ENCODE measurements at regions not wholly inside any gene's neighbourhood (a gene's known extent, or its start where the extent isn't known, plus 50 kb on each side); places are given as distances from the start of the nearest gene placed in this dataset.
A peak's percentile ranks its signal among the peaks of the same experiment; 100 is the strongest.
"Not testable (repeated sequence)": the region's sequence is repeated elsewhere in the genome, so short reads cannot be mapped to it uniquely, and the experiment has no call there.

GRCh38 chr11:71101046-71101445 lies 151.3 kb downstream of the SHANK2 start:
- no peak overlapping the region for H3K4me3 Mint-ChIP-seq
- no peaks in the 10 kb centered on the region for H3K9me3 Mint-ChIP-seq
- H3K27me3 Mint-ChIP-seq = peaks cover 11 to 14% of the 10 kb centered on the region in 2 donors
- DNase-seq = no peak
- H3K27ac Mint-ChIP-seq = no peak overlapping the region
- H3K36me3 Mint-ChIP-seq = no peaks in the 10 kb centered on the region
- H3K4me1 Mint-ChIP-seq = no peaks in the 10 kb centered on the region
- no peak for ATAC-seq (replicated peaks)

DNA sequence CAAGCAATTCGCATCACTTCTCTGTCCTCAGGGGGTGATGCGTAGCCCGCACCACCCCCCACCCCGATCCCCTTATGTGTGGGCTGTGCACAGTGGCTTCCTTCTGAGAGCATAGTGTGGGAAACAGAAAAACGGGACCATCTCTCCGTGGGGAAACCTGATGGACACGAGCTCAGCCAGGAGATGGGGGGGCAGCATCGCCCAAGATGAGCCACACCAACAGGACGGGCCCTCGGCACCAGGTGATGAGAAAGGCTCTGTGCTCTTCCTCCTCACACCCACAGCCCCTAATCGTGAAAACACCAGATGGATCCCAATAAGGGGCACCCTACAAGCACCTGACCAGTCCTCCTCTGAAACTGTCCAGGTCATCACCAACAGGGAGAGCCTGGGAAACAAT lies 153.6 kb downstream of the SHANK2 start:
- Mint-ChIP-seq H3K36me3 (no peaks in the 10 kb centered on the region), H3K4me1 (no peaks in the 10 kb centered on the region)

GRCh38 chr11:71097506-71098240 lies 154.7 kb downstream of the SHANK2 start:
- Mint-ChIP-seq H3K4me1 (no peaks in the 10 kb centered on the region), H3K36me3 (no peaks in the 10 kb centered on the region), H3K27ac (no peak overlapping the region), H3K9me3 (no peaks in the 10 kb centered on the region), H3K27me3 (peaks cover 12 to 24% of the 10 kb centered on the region in 2 donors), H3K4me3 (no peak overlapping the region)
- ATAC-seq (replicated peaks) (no peak), DNase-seq (no peak)

More for the DNA sequence above, 153.6 kb downstream of the SHANK2 start:
- H3K4me3 Mint-ChIP-seq = no peak overlapping the region
- H3K27me3 Mint-ChIP-seq = peaks cover 10 to 18% of the 10 kb centered on the region in 2 donors
- no peak overlapping the region for H3K27ac Mint-ChIP-seq
- DNase-seq (no peak), ATAC-seq (replicated peaks) (no peak)
- no peaks in the 10 kb centered on the region for H3K9me3 Mint-ChIP-seq

DNA sequence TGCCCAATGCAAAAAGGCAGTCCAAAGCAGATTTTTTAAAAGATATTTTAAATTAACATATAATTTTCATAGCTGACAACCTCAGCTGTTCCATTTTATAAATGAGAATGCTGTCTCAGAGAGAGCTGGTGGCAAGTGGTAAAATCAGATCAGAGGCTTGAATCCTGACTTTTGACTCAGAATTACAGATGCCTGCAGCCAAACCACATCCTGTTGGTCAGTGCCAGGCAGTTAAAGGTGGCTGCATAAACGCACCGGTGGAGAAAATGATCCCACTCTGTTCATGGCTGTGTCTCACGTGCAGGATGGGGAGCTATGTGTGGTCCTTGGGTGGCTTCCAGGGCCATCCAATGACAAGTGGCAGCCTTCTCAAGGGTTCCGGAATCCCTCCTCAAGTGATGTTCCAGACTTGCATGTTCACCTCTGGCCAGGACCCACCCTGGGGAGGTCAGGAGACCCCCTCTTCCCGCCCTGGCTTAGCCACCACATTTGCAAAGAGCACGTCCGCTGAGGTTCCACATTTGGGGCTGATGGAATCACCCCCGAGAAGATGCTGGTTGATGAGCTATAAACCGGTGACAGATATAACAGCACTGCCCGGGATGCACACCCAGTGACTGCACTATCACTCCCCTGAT lies 155.5 kb downstream of the SHANK2 start:
- Mint-ChIP-seq H3K27me3 (peaks cover 17 to 29% of the 10 kb centered on the region in 2 donors), H3K27ac (no peak overlapping the region), H3K36me3 (no peaks in the 10 kb centered on the region), H3K4me3 (no peak overlapping the region), H3K4me1 (no peaks in the 10 kb centered on the region), H3K9me3 (no peaks in the 10 kb centered on the region)
- ATAC-seq (replicated peaks) (no peak), DNase-seq (no peak)

GRCh38 chr11:71095294-71095850 lies 157.0 kb downstream of the SHANK2 start:
- Mint-ChIP-seq H3K36me3 (no peaks in the 10 kb centered on the region), H3K9me3 (no peaks in the 10 kb centered on the region), H3K27ac (no peak overlapping the region), H3K4me3 (no peak overlapping the region), H3K4me1 (no peaks in the 10 kb centered on the region), H3K27me3 (peaks cover 16 to 30% of the 10 kb centered on the region in 2 donors)
- ATAC-seq (replicated peaks) = no peak
- DNase-seq = no peak

DNA sequence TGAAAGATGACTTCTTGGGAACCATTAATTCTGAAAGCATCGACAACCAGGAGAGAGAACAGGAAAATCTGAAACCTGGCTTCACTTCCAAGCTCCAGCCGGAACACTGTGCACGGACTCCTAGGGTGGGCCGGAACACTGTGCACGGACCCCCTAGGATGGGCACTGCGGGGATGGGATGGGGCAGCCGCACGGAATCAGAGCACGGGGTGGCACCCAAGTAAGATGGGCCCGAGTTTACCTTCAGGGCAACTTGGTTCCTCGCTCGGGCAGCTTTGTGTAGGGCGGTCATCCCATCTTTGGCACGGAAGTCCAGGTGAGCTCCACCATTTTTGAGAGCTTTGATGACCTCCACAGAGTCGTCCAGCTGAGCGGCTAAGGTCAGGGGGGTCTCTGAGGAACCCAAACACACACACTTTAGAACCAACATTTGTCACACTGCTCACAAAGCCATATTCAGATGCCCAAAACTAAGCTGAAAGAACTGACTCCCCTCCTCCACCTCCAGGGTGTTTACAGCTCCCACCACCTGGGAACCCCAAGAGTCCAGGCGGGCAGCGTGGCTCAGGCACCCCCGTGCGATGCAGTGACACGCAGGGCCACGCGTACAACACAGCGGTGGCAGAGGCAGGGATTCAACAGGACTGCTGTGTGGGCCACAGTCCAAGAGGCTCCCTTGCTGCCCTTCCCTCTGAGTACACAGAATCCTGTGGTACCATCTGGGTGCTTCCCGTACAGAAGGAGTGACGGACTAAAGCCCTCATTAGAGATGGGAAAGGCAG lies 157.9 kb downstream of the SHANK2 start:
- H3K27me3 Mint-ChIP-seq = peaks cover 14 to 32% of the 10 kb centered on the region in 2 donors
- DNase-seq (no peak), ATAC-seq (replicated peaks) (no peak)
- no peaks in the 10 kb centered on the region for H3K9me3 Mint-ChIP-seq
- H3K27ac Mint-ChIP-seq = no peak overlapping the region
- no peak overlapping the region for H3K4me3 Mint-ChIP-seq
- H3K4me1 Mint-ChIP-seq = peaks cover 0 to 3% of the 10 kb centered on the region in 2 donors
- no peaks in the 10 kb centered on the region for H3K36me3 Mint-ChIP-seq

GRCh38 chr11:71093783-71094182 lies 158.6 kb downstream of the SHANK2 start:
- peaks cover 16 to 39% of the 10 kb centered on the region in 2 donors for H3K27me3 Mint-ChIP-seq

GRCh38 chr11:71091506-71092265 lies 160.7 kb downstream of the SHANK2 start:
- Mint-ChIP-seq H3K4me3 (no peak overlapping the region), H3K4me1 (peaks cover 0 to 10% of the 10 kb centered on the region in 2 donors), H3K9me3 (no peaks in the 10 kb centered on the region), H3K36me3 (no peaks in the 10 kb centered on the region), H3K27me3 (peaks cover 16 to 39% of the 10 kb centered on the region in 2 donors), H3K27ac (no peak overlapping the region)
- DNase-seq (no peak), ATAC-seq (replicated peaks) (no peak)

More at GRCh38 chr11:71093783-71094182, 158.6 kb downstream of the SHANK2 start:
- Mint-ChIP-seq H3K9me3 (no peaks in the 10 kb centered on the region), H3K4me3 (no peak overlapping the region), H3K27ac (no peak overlapping the region), H3K4me1 (peaks cover 0 to 8% of the 10 kb centered on the region in 2 donors), H3K36me3 (no peaks in the 10 kb centered on the region)
- ATAC-seq (replicated peaks) (no peak), DNase-seq (no peak)

DNA sequence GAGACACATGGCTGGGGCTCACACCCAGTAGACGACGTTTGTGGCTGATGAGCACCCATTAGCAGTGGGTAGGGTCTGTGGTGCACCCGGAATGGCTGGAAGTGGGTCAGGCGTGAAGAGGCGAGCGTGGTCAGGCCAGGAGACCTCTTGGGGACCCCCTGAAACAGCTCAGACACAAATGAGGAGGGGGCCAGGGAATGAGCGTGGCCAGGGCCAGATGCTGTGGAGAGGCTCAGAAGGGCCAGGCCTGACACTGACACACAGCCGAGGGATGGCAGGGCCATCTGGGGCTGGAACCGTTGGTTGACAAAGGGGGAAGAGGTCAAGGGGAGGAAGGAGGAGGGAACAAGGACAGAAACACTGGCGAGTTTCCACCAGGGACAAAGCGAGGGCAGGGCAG lies 162.8 kb downstream of the SHANK2 start:
- Mint-ChIP-seq H3K4me1 (peaks cover 0 to 12% of the 10 kb centered on the region in 2 donors), H3K9me3 (no peaks in the 10 kb centered on the region), H3K36me3 (no peaks in the 10 kb centered on the region), H3K4me3 (no peak overlapping the region), H3K27me3 (peaks cover 13 to 26% of the 10 kb centered on the region in 2 donors), H3K27ac (peak overlapping the region; percentile 67)
- DNase-seq (no peak), ATAC-seq (replicated peaks) (no peak)

DNA sequence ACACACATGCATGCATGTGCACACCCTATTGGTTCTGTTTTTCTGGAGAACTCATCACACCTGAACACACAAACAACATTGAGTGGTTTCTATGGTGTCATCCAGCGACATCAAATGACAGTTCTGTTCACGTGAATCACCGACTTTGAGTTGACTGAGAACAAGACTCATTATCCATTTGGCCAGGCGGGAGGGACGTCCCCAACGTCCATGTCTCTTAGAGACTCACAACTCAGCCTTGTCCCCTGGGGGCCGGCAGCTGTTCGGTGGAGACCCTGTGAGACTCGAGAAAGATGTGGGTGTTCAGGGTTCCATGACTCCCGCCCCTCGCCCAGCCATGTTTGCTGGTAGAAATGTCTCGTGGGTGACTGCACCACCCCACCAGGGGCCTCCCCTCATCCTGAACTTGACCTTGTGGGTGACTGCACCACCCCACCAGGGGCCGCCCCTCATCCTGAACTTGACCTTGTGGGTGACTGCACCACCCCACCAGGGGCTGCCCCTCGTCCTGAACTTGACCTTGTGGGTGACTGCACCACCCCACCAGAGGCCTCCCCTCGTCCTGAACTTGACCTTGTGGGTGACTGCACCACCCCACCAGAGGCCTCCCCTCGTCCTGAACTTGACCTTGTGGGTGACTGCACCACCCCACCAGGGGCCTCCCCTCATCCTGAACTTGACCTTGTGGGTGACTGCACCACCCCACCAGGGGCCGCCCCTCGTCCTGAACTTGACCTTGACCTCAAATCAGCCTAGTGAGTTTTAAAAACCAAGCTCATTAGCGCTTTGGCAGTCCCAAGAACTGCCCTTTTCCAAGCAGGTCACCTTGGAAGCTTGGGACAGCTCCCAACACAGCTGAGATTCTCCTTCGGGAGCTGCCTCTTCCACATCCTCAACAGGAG lies 163.8 kb downstream of the SHANK2 start:
- peak; percentile 91 to 92 for ATAC-seq (replicated peaks)
- not testable (repeated sequence) for H3K36me3 Mint-ChIP-seq, H3K4me3 Mint-ChIP-seq, H3K9me3 Mint-ChIP-seq
- peak overlapping the region; percentile 62 for H3K27ac Mint-ChIP-seq
- DNase-seq = peak; percentile 76
- H3K4me1 Mint-ChIP-seq = peaks cover 0 to 12% of the 10 kb centered on the region in 2 donors
- peaks cover 10 to 20% of the 10 kb centered on the region in 2 donors for H3K27me3 Mint-ChIP-seq

DNA sequence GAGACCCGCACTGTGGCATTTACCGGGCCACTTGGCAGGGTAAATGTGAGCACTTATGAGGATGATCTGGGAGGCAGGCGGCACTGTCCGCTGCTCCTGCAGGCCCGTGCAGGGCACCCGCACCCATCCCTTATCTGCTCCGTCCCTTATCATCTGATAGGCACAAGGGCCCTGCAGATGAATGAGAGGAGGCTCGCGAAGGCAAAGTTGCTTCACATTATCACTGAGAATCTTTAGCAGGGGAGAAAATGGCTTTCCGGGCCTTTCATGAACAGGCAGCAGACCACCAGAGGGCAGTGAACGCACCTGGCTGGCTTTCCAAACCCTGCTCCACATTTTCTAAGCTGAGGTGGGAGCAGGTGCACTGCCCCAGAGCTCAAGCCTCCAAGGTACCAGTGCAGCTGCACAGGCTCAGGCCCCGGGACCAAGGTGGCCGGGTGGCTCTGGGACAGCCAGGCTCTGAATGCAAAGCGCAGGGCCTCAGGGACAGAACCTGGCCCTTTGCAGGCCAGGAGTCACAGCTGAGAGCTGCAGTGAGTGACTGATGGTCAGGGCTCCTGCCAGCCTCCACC lies 165.6 kb downstream of the SHANK2 start:
- H3K4me3 Mint-ChIP-seq = no peak overlapping the region
- H3K27me3 Mint-ChIP-seq = peaks cover 4 to 10% of the 10 kb centered on the region in 2 donors
- ATAC-seq (replicated peaks) (no peak), DNase-seq (no peak)
- no peaks in the 10 kb centered on the region for H3K36me3 Mint-ChIP-seq
- H3K9me3 Mint-ChIP-seq = no peaks in the 10 kb centered on the region
- no peak overlapping the region for H3K27ac Mint-ChIP-seq
- peaks cover 0 to 12% of the 10 kb centered on the region in 2 donors for H3K4me1 Mint-ChIP-seq

GRCh38 chr11:71084306-71085012 lies 167.9 kb downstream of the SHANK2 start:
- H3K27me3 Mint-ChIP-seq = peaks cover 13 to 20% of the 10 kb centered on the region in 2 donors
- no peak overlapping the region for H3K27ac Mint-ChIP-seq
- DNase-seq (no peak), ATAC-seq (replicated peaks) (no peak)
- no peak overlapping the region for H3K4me3 Mint-ChIP-seq
- no peaks in the 10 kb centered on the region for H3K36me3 Mint-ChIP-seq
- no peaks in the 10 kb centered on the region for H3K9me3 Mint-ChIP-seq
- H3K4me1 Mint-ChIP-seq = peaks cover 0 to 10% of the 10 kb centered on the region in 2 donors

Data from stimulated activated naive B cell treated with anti-CD40 and anti-IgM and Interleukin-4, amounts not matched to agents 10 μg/mL and 1 μg/mL and 100 μg/mL, for 72 hours (primary cell).